ENCODE measurements at regions not wholly inside any gene's neighbourhood (a gene's known extent, or its start where the extent isn't known, plus 50 kb on each side); places are given as distances from the start of the nearest gene placed in this dataset.

GRCh38 chr13:86954341-86954740, 716.8 kb upstream of the SLITRK5 start:
- TF ChIP-seq EP300 (IDR thresholded peaks at IDR 0.05; ENCODE audit: low read depth) (no peak), POLR2AphosphoS5 (IDR thresholded peaks at IDR 0.05) (no peak), POLR2A (IDR thresholded peaks at IDR 0.05) (no peak)
- TF ChIP-seq, protein P1, sequence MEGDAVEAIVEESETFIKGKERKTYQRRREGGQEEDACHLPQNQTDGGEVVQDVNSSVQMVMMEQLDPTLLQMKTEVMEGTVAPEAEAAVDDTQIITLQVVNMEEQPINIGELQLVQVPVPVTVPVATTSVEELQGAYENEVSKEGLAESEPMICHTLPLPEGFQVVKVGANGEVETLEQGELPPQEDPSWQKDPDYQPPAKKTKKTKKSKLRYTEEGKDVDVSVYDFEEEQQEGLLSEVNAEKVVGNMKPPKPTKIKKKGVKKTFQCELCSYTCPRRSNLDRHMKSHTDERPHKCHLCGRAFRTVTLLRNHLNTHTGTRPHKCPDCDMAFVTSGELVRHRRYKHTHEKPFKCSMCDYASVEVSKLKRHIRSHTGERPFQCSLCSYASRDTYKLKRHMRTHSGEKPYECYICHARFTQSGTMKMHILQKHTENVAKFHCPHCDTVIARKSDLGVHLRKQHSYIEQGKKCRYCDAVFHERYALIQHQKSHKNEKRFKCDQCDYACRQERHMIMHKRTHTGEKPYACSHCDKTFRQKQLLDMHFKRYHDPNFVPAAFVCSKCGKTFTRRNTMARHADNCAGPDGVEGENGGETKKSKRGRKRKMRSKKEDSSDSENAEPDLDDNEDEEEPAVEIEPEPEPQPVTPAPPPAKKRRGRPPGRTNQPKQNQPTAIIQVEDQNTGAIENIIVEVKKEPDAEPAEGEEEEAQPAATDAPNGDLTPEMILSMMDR (IDR thresholded peaks at IDR 0.05): no peak
- Histone ChIP-seq H3K36me3 (no peaks in the 10 kb centered on the region), H3K27me3 (no peaks in the 10 kb centered on the region), H3K4me1 (no peaks in the 10 kb centered on the region), H3K9me3 (peaks cover 0 to 4% of the 10 kb centered on the region in 2 donors), H3K27ac (no peak overlapping the region), H3K4me3 (no peak overlapping the region)
- intact Hi-C loops (cut with DNase I; ENCODE audit: low total_unique reads): no loop called here
- no peak for DNase-seq
- in situ Hi-C loops (cut with MboI; ENCODE audit: low pct_ligation_motif_present in 1 of 4, low pct_unique_long_range_greater_than_20kb in 1 of 4, low sequenced_read_pairs in 3 of 4): no loop called here
- 59 to 60% methylated on average over 1 of the region's 1 CpG for WGBS, 2 donors (ENCODE audit: low coverage in 1 of 2)

DNA sequence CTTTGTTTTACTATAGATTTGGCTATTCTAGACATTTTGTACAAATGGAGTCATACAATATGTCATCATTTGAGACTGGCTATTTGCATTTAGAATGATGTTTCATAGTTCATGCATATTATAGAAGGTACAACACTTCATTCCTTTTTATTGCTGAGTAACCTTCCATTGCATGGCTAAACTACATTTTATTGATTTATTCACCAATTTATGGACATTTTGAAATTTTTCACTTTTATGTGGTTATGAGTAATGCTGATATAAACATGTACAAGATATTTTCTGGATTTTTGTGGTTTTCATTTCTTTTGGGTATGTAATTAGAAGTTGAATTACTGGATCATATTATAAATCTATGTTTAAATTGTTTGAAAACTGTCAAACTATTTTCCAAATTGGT, 710.3 kb upstream of the SLITRK5 start:
- intact Hi-C loops (cut with DNase I; ENCODE audit: low total_unique reads) (no loop called here), in situ Hi-C loops (cut with MboI; ENCODE audit: low pct_ligation_motif_present in 1 of 4, low pct_unique_long_range_greater_than_20kb in 1 of 4, low sequenced_read_pairs in 3 of 4) (no loop called here)
- TF ChIP-seq, protein P1 (IDR thresholded peaks at IDR 0.05): no peak
- TF ChIP-seq EP300 (IDR thresholded peaks at IDR 0.05; ENCODE audit: low read depth) (no peak), POLR2A (IDR thresholded peaks at IDR 0.05) (no peak), POLR2AphosphoS5 (IDR thresholded peaks at IDR 0.05) (no peak)
- H3K4me1 ChIP-seq: no peaks in the 10 kb centered on the region
- H3K4me3 ChIP-seq: no peak overlapping the region
- no peak overlapping the region for H3K27ac ChIP-seq
- no peaks in the 10 kb centered on the region for H3K27me3 ChIP-seq
- no peak for DNase-seq
- peaks cover 0 to 3% of the 10 kb centered on the region in 2 donors for H3K9me3 ChIP-seq
- no peaks in the 10 kb centered on the region for H3K36me3 ChIP-seq

GRCh38 chr13:86974251-86974994, 696.7 kb upstream of the SLITRK5 start:
- no peaks in the 10 kb centered on the region for H3K36me3 ChIP-seq
- no peak for TF ChIP-seq POLR2AphosphoS5 (IDR thresholded peaks at IDR 0.05)
- TF ChIP-seq POLR2A (IDR thresholded peaks at IDR 0.05): no peak
- TF ChIP-seq, protein P1 (IDR thresholded peaks at IDR 0.05): no peak
- TF ChIP-seq EP300 (IDR thresholded peaks at IDR 0.05; ENCODE audit: low read depth): no peak
- H3K4me1 ChIP-seq: no peaks in the 10 kb centered on the region
- H3K27ac ChIP-seq: no peak overlapping the region
- no peaks in the 10 kb centered on the region for H3K27me3 ChIP-seq
- H3K9me3 ChIP-seq: no peaks in the 10 kb centered on the region
- intact Hi-C loops (cut with DNase I; ENCODE audit: low total_unique reads): no loop called here
- DNase-seq: no peak
- 54% methylated on average over 4 of the region's 7 CpGs; no CpG with 5 or more reads in 1 of the 2 donors for WGBS, 2 donors (ENCODE audit: low coverage in 1 of 2)
- in situ Hi-C loops (cut with MboI; ENCODE audit: low pct_ligation_motif_present in 1 of 4, low pct_unique_long_range_greater_than_20kb in 1 of 4, low sequenced_read_pairs in 3 of 4): no loop called here
- no peak overlapping the region for H3K4me3 ChIP-seq

- Histone ChIP-seq H3K9me3 (no peaks in the 10 kb centered on the region), H3K27me3 (no peaks in the 10 kb centered on the region), H3K36me3 (no peaks in the 10 kb centered on the region), H3K4me1 (no peaks in the 10 kb centered on the region), H3K4me3 (no peak overlapping the region), H3K27ac (no peak overlapping the region)
- intact Hi-C loops (cut with DNase I; ENCODE audit: low total_unique reads) (no loop called here), in situ Hi-C loops (cut with MboI; ENCODE audit: low pct_ligation_motif_present in 1 of 4, low pct_unique_long_range_greater_than_20kb in 1 of 4, low sequenced_read_pairs in 3 of 4) (no loop called here)
- TF ChIP-seq EP300 (IDR thresholded peaks at IDR 0.05; ENCODE audit: low read depth) (no peak), POLR2AphosphoS5 (IDR thresholded peaks at IDR 0.05) (no peak), POLR2A (IDR thresholded peaks at IDR 0.05) (no peak)
- TF ChIP-seq, protein P1 (IDR thresholded peaks at IDR 0.05): no peak
- DNase-seq: no peak
- 65 to 79% methylated on average over 1 of the region's 1 CpG for WGBS, 2 donors (ENCODE audit: low coverage in 1 of 2)
Observed at GRCh38 chr13:86974995-86975328, 696.2 kb upstream of the SLITRK5 start.

Data from transverse colon (tissue), 4 donors.